B cell (primary cell): ENCODE measurements at regions not wholly inside any gene's neighbourhood (a gene's known extent, or its start where the extent isn't known, plus 50 kb on each side); places are given as distances from the start of the nearest gene placed in this dataset.

Source experiments
- CTCF ChIP-seq: fragments of 200-600 bp; IDR thresholded peaks from one replicate; pipeline ENCODE4 v1.8.0; 2022; ENCODE audit warnings: antibody characterized with exemption, mild to moderate bottlenecking
- EZH2 ChIP-seq: IDR thresholded peaks from 2 replicates; pipeline ENCODE4 v1.6.1; 2012; ENCODE audit warnings: borderline replicate concordance, low read depth, mild to moderate bottlenecking, moderate library complexity, low read length; ENCODE audit not compliant: insufficient read depth, poor library complexity, severe bottlenecking

GRCh38 chr6:56399250-56399671, 151.9 kb upstream of the COL21A1 start:
- TF ChIP-seq CTCF (no peak), EZH2 (no peak)
